SK-N-SH (cell line): ENCODE measurements at regions not wholly inside any gene's neighbourhood (a gene's known extent, or its start where the extent isn't known, plus 50 kb on each side); places are given as distances from the start of the nearest gene placed in this dataset.

Source experiments
- CTCF ChIA-PET: fragments of 300-600, 350-600 bp; formaldehyde crosslinking; extraction: SDS; loops from one replicate; lab custom pipeline; 2021; lab: Yijun Ruan, JAX
- POLR2A ChIA-PET: fragments of 350-600 bp; sonication (Branson Sonifier 250); formaldehyde crosslinking; extraction: SDS; loops from one replicate; lab custom pipeline; 2020; ENCODE audit warnings: antibody characterized with exemption, inconsistent platforms; lab: Yijun Ruan, JAX
- DNase-seq: peaks from one replicate; pipeline ENCODE4 v3.0.0; 2012
- H2AFZ ChIP-seq: fragments of 200-600 bp; sonication (generic); 2 replicates; pipeline ENCODE4 v1.8.1; 2016; ENCODE audit warnings: antibody characterized with exemption, mild to moderate bottlenecking, low read depth
- H3F3A ChIP-seq: fragments of 200-600 bp; sonication (generic); replicated peaks from 2 replicates; pipeline ENCODE3; 2016; ENCODE audit warnings: antibody characterized with exemption, mild to moderate bottlenecking; ENCODE audit not compliant: insufficient read depth
- H3K27ac ChIP-seq, 2 experiments: fragments of 200-500 bp in 1 of 2; fragments of 200-600 bp in 1 of 2; sonication (Bioruptor generic) in 1 of 2; sonication (generic), shearing (Covaris generic) in 1 of 2; 2 replicates each; pipeline versions ENCODE4 v1.5.1 to v1.6.1; 2014 to 2016; ENCODE audit warnings: low read depth in 2 of 2, inconsistent platforms in 1 of 2, low read length in 1 of 2, mild to moderate bottlenecking in 1 of 2, mixed read lengths in 1 of 2
- H3K27me3 ChIP-seq: fragments of 200-600 bp; sonication (generic), shearing (Covaris generic); 2 replicates; pipeline ENCODE4 v1.6.1; 2016; ENCODE audit warnings: mixed run types; ENCODE audit not compliant: insufficient read depth
- H3K36me3 ChIP-seq, 2 experiments: fragments of 200-500 bp in 1 of 2; fragments of 200-600 bp in 1 of 2; sonication (Bioruptor generic) in 1 of 2; sonication (generic) in 1 of 2; replicated peaks in 1 of 2; 2 replicates each; pipeline versions ENCODE3 to v1.5.1; 2014 to 2016; ENCODE audit warnings: low read length in 1 of 2, mild to moderate bottlenecking in 1 of 2; ENCODE audit not compliant: insufficient read depth in 2 of 2, control insufficient read depth in 1 of 2
- H3K4me1 ChIP-seq, 2 experiments: fragments of 200-500 bp in 1 of 2; fragments of 200-600 bp in 1 of 2; sonication (Bioruptor generic) in 1 of 2; sonication (generic), shearing (Covaris generic) in 1 of 2; 2 replicates each; pipeline versions ENCODE4 v1.5.1 to v1.6.1; 2014 to 2016; ENCODE audit warnings: low read depth in 1 of 2, low read length in 1 of 2, mixed run types in 1 of 2; ENCODE audit not compliant: insufficient read depth in 2 of 2, control insufficient read depth in 1 of 2
- H3K4me2 ChIP-seq: fragments of 200-600 bp; sonication (generic), shearing (Covaris generic); 2 replicates; pipeline ENCODE4 v1.6.1; 2017; ENCODE audit warnings: mixed run types
- H3K4me3 ChIP-seq, 2 experiments: fragments of 200-500 bp in 1 of 2; fragments of 200-600 bp in 1 of 2; sonication (Bioruptor generic) in 1 of 2; sonication (generic), shearing (Covaris generic) in 1 of 2; 2 replicates each; pipeline versions ENCODE4 v1.5.1 to v1.8.1; 2014 to 2016; ENCODE audit warnings: low read depth in 2 of 2, inconsistent platforms in 1 of 2, low read length in 1 of 2, mild to moderate bottlenecking in 1 of 2, mixed read lengths in 1 of 2, moderate library complexity in 1 of 2
- H3K79me2 ChIP-seq: fragments of 200-600 bp; sonication (generic); 2 replicates; pipeline ENCODE4 v1.8.1; 2017; ENCODE audit warnings: mild to moderate bottlenecking; ENCODE audit not compliant: insufficient read depth
- H3K9ac ChIP-seq: fragments of 200-600 bp; sonication (generic); 2 replicates; pipeline ENCODE4 v1.6.1; 2017; ENCODE audit warnings: mixed run types
- H3K9me2 ChIP-seq: fragments of 200-600 bp; sonication (generic); 2 replicates; pipeline ENCODE4 v1.6.1; 2017; ENCODE audit warnings: mixed run types
- H3K9me3 ChIP-seq: fragments of 200-600 bp; sonication (generic); 2 replicates; pipeline ENCODE4 v1.6.1; 2017; ENCODE audit warnings: mixed run types, mild to moderate bottlenecking, moderate library complexity
- H4K20me1 ChIP-seq: fragments of 200-600 bp; sonication (generic); 2 replicates; pipeline ENCODE4 v1.6.1; 2017; ENCODE audit warnings: mild to moderate bottlenecking, mixed run types; ENCODE audit not compliant: insufficient read depth
- CTCF ChIP-seq: fragments of 200-600 bp; sonication (generic); IDR thresholded peaks from 2 replicates; pipeline ENCODE4 v1.6.1; 2017; ENCODE audit warnings: antibody characterized with exemption, mild to moderate bottlenecking, moderate library complexity
- ELF1 ChIP-seq: IDR thresholded peaks from 2 replicates; pipeline ENCODE4 v1.4.0; 2012
- EP300 ChIP-seq, 2 experiments: IDR thresholded peaks; 2 replicates each; pipeline versions ENCODE4 v1.4.0 to v1.6.1; 2012; ENCODE audit warnings: borderline replicate concordance in 1 of 2, low read depth in 1 of 2, low read length in 1 of 2
- FOXM1 ChIP-seq: IDR thresholded peaks from 2 replicates; pipeline ENCODE4 v1.4.0; 2012; ENCODE audit warnings: low read depth, mild to moderate bottlenecking
- IRF3 ChIP-seq: fragments of 150-350 bp; IDR thresholded peaks from 2 replicates; pipeline ENCODE4 v1.6.1; 2016; ENCODE audit warnings: mild to moderate bottlenecking, low read depth, low read length
- MEF2A ChIP-seq: IDR thresholded peaks from 2 replicates; pipeline ENCODE4 v1.4.0; 2012; ENCODE audit warnings: low read depth, borderline replicate concordance
- MXI1 ChIP-seq: IDR thresholded peaks from 2 replicates; pipeline ENCODE4 v1.6.1; 2012; ENCODE audit warnings: mild to moderate bottlenecking, low read depth, low read length, improper control_type of control experiment
- NFIC ChIP-seq: IDR thresholded peaks from 2 replicates; pipeline ENCODE4 v1.4.0; 2012; ENCODE audit warnings: borderline replicate concordance
- POLR2AphosphoS5 ChIP-seq: IDR thresholded peaks from 2 replicates; pipeline ENCODE4 v1.6.1; 2012; ENCODE audit warnings: low read depth, low read length
- RCOR1 ChIP-seq: fragments of 150-350 bp; IDR thresholded peaks from 2 replicates; pipeline ENCODE4 v1.6.1; 2017; ENCODE audit warnings: antibody characterized with exemption, low read length
- REST ChIP-seq: IDR thresholded peaks from 2 replicates; pipeline ENCODE4 v1.6.1; 2012; ENCODE audit warnings: mild to moderate bottlenecking, low read depth, low read length, moderate library complexity
- RXRA ChIP-seq: IDR thresholded peaks from 2 replicates; pipeline ENCODE4 v1.4.0; 2012; ENCODE audit warnings: low read depth, mild to moderate bottlenecking, borderline replicate concordance
- SIN3A ChIP-seq: IDR thresholded peaks from 2 replicates; pipeline ENCODE4 v1.6.1; 2012; ENCODE audit warnings: low read depth, mild to moderate bottlenecking, low read length, moderate library complexity, borderline replicate concordance
- SMC3 ChIP-seq: IDR thresholded peaks from 2 replicates; pipeline ENCODE4 v1.6.1; 2012; ENCODE audit warnings: low read depth, low read length, improper control_type of control experiment
- TAF1 ChIP-seq: IDR thresholded peaks from 2 replicates; pipeline ENCODE4 v1.6.1; 2012; ENCODE audit warnings: low read depth, mild to moderate bottlenecking, low read length, moderate library complexity, borderline replicate concordance
- TEAD4 ChIP-seq: IDR thresholded peaks from 2 replicates; pipeline ENCODE4 v1.4.0; 2012; ENCODE audit warnings: mild to moderate bottlenecking, borderline replicate concordance; ENCODE audit not compliant: insufficient read depth
- USF2 ChIP-seq: fragments of 150-350 bp; IDR thresholded peaks from 2 replicates; pipeline ENCODE4 v1.6.1; 2017; ENCODE audit warnings: antibody characterized with exemption, low read length, low read depth, borderline replicate concordance
- YY1 ChIP-seq: IDR thresholded peaks from 2 replicates; pipeline ENCODE4 v1.4.0; 2012; ENCODE audit warnings: low read depth, mild to moderate bottlenecking
- ZBTB33 ChIP-seq: IDR thresholded peaks from 2 replicates; pipeline ENCODE4 v1.4.0; 2012; ENCODE audit warnings: low read depth, borderline replicate concordance
- WGBS: methylation state at CpG from one replicate; pipeline ENCODE4 v1.1.6; 2017; ENCODE audit warnings: low lambda C conversion rate; 5-methylcytosine and 5-hydroxymethylcytosine counted together

GRCh38 chr18:78771496-78772359 lies 207.9 kb upstream of the SALL3 start:
- H3K9ac ChIP-seq, result no peak overlapping the region
- H3K79me2 ChIP-seq, result no peaks in the 10 kb centered on the region
- no peaks in the 10 kb centered on the region for H3K36me3 ChIP-seq
- H3K27me3 ChIP-seq, result peaks cover 48% of the 10 kb centered on the region
- DNase-seq, result no peak
- H2AFZ ChIP-seq, result no peak overlapping the region
- no peaks in the 10 kb centered on the region for H3K9me3 ChIP-seq
- no peaks in the 10 kb centered on the region for H3F3A ChIP-seq
- 33% methylated on average over 13 of the region's 22 CpGs for WGBS
- H3K4me1 ChIP-seq, result no peaks in the 10 kb centered on the region
- ChIA-PET POLR2A (no interaction called here), CTCF (no interaction called here)
- no peaks in the 10 kb centered on the region for H4K20me1 ChIP-seq
- no peak overlapping the region for H3K27ac ChIP-seq
- no peaks in the 10 kb centered on the region for H3K9me2 ChIP-seq
- H3K4me3 ChIP-seq, result no peak overlapping the region
- no peak for TF ChIP-seq RXRA
- no peak for TF ChIP-seq SMC3
- TF ChIP-seq REST, result no peak
- no peak for TF ChIP-seq ELF1
- no peak for TF ChIP-seq RCOR1
- TF ChIP-seq YY1, result no peak
- no peak for TF ChIP-seq SIN3A
- TF ChIP-seq CTCF, result no peak
- no peak for TF ChIP-seq FOXM1
- no peak for TF ChIP-seq TAF1
- TF ChIP-seq USF2, result no peak
- TF ChIP-seq EP300 (IDR thresholded peaks at IDR 0.05; ENCODE audit: borderline replicate concordance in 1 of 2, low read depth in 1 of 2, low read length in 1 of 2), result no peak
- no peak for TF ChIP-seq IRF3
- TF ChIP-seq MEF2A, result no peak
- TF ChIP-seq TEAD4, result no peak
- no peak for TF ChIP-seq MXI1
- no peak for TF ChIP-seq NFIC
- TF ChIP-seq POLR2AphosphoS5, result no peak
- TF ChIP-seq ZBTB33, result no peak
- no peak overlapping the region for H3K4me2 ChIP-seq
